Osteoblast (primary cell): ENCODE measurements at regions not wholly inside any gene's neighbourhood (a gene's known extent, or its start where the extent isn't known, plus 50 kb on each side); places are given as distances from the start of the nearest gene placed in this dataset.
A peak's percentile ranks its signal among the peaks of the same experiment; 100 is the strongest.
"Not testable (repeated sequence)": the region's sequence is repeated elsewhere in the genome, so short reads cannot be mapped to it uniquely, and the experiment has no call there.

Experiments used
- DNase-seq: peaks from one replicate; pipeline ENCODE4 v3.0.0; 2011; ENCODE audit warnings: low spot score, mixed read lengths; ENCODE audit not compliant: insufficient read length; ENCODE audit errors: missing footprints
- H2AFZ ChIP-seq: 2 replicates; pipeline ENCODE4 v1.6.0; 2011; ENCODE audit warnings: mild to moderate bottlenecking, low read length
- H3K27ac ChIP-seq: 2 replicates; pipeline ENCODE4 v1.5.1; 2011; ENCODE audit warnings: mild to moderate bottlenecking, low read depth, low read length, moderate library complexity
- H3K27me3 ChIP-seq: 2 replicates; pipeline ENCODE4 v1.6.0; 2012; ENCODE audit warnings: mild to moderate bottlenecking, control low read depth, inconsistent platforms, low read length, moderate library complexity; ENCODE audit not compliant: insufficient read depth
- H3K36me3 ChIP-seq: 2 replicates; pipeline ENCODE4 v1.5.1; 2011; ENCODE audit warnings: mild to moderate bottlenecking, low read length, control low read depth, moderate library complexity; ENCODE audit not compliant: insufficient read depth
- H3K4me1 ChIP-seq: 2 replicates; pipeline ENCODE4 v1.5.1; 2011; ENCODE audit warnings: mild to moderate bottlenecking, low read length, control low read depth, moderate library complexity; ENCODE audit not compliant: insufficient read depth
- H3K4me2 ChIP-seq: 2 replicates; pipeline ENCODE4 v1.6.0; 2011; ENCODE audit warnings: mild to moderate bottlenecking, low read length; ENCODE audit not compliant: insufficient read depth
- H3K4me3 ChIP-seq: fragments of 200-600 bp; sonication (generic); 3 replicates; pipeline ENCODE4 v1.5.1; 2012; ENCODE audit warnings: mild to moderate bottlenecking, low read length, inconsistent platforms; ENCODE audit not compliant: insufficient read depth
- H3K79me2 ChIP-seq: 2 replicates; pipeline ENCODE4 v1.6.0; 2012; ENCODE audit warnings: mild to moderate bottlenecking, low read length, control low read depth, inconsistent platforms; ENCODE audit not compliant: insufficient read depth
- H3K9me3 ChIP-seq: 2 replicates; pipeline ENCODE4 v1.5.1; 2011; ENCODE audit warnings: low read depth, low read length, control low read depth
- H4K20me1 ChIP-seq: 2 replicates; pipeline ENCODE4 v1.6.0; 2012; ENCODE audit warnings: mild to moderate bottlenecking, low read length, control low read depth; ENCODE audit not compliant: insufficient read depth
- TF ChIP-seq, protein P1 (sequence below): IDR thresholded peaks from 2 replicates; pipeline ENCODE4 v1.5.1; 2011; ENCODE audit warnings: mild to moderate bottlenecking, low read depth, low read length, moderate library complexity; ENCODE audit errors: extremely low read depth

- H3K79me2 ChIP-seq, H3K27ac ChIP-seq, H3K4me1 ChIP-seq, DNase-seq, H3K27me3 ChIP-seq, H3K36me3 ChIP-seq, H2AFZ ChIP-seq, H3K9me3 ChIP-seq, H3K4me3 ChIP-seq, H4K20me1 ChIP-seq, H3K4me2 ChIP-seq: not testable (repeated sequence)
Observed at GRCh38 chr14:105684597-105684996, 158.2 kb downstream of the TMEM121 start.

GRCh38 chr14:105685003-105685402, 158.6 kb downstream of the TMEM121 start:
- Histone ChIP-seq H3K79me2 (no peaks in the 10 kb centered on the region), H4K20me1 (no peaks in the 10 kb centered on the region), H3K4me3 (no peak overlapping the region), H3K27me3 (no peaks in the 10 kb centered on the region), H3K36me3 (no peaks in the 10 kb centered on the region), H3K4me2 (no peak overlapping the region), H3K9me3 (no peaks in the 10 kb centered on the region), H2AFZ (no peak overlapping the region), H3K4me1 (no peaks in the 10 kb centered on the region), H3K27ac (no peak overlapping the region)
- TF ChIP-seq, protein P1, sequence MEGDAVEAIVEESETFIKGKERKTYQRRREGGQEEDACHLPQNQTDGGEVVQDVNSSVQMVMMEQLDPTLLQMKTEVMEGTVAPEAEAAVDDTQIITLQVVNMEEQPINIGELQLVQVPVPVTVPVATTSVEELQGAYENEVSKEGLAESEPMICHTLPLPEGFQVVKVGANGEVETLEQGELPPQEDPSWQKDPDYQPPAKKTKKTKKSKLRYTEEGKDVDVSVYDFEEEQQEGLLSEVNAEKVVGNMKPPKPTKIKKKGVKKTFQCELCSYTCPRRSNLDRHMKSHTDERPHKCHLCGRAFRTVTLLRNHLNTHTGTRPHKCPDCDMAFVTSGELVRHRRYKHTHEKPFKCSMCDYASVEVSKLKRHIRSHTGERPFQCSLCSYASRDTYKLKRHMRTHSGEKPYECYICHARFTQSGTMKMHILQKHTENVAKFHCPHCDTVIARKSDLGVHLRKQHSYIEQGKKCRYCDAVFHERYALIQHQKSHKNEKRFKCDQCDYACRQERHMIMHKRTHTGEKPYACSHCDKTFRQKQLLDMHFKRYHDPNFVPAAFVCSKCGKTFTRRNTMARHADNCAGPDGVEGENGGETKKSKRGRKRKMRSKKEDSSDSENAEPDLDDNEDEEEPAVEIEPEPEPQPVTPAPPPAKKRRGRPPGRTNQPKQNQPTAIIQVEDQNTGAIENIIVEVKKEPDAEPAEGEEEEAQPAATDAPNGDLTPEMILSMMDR: no peak
- no peak for DNase-seq

DNA sequence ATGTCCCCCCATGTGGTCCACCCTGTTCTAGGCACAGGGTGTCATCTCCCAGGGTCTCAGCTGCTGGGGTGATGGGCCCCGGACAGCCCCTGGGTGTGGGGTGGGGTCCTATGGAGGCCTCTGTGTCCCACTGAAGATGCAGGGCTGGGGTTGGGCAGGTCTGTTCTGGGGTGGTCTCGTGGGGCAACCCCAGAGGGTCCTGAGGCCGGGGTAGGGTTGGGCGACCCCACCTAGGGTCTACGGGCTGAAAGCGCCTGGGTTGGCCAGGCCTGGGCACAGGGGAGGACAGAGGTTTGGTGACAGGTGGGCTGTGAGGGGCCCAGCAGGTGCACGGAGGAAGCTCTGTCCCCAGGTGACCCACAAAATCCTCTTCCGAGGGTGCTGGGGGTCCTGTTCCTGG, 159.2 kb downstream of the TMEM121 start:
- H3K4me3 ChIP-seq, H3K4me1 ChIP-seq, H3K36me3 ChIP-seq, H3K4me2 ChIP-seq, DNase-seq, H4K20me1 ChIP-seq, H3K27ac ChIP-seq, H3K79me2 ChIP-seq, H3K9me3 ChIP-seq, H3K27me3 ChIP-seq, H2AFZ ChIP-seq: not testable (repeated sequence)

GRCh38 chr14:105686050-105686449, 159.7 kb downstream of the TMEM121 start:
- not testable (repeated sequence) for H3K4me3 ChIP-seq, DNase-seq, H3K79me2 ChIP-seq, H3K27me3 ChIP-seq, H2AFZ ChIP-seq, H4K20me1 ChIP-seq, H3K4me2 ChIP-seq, H3K36me3 ChIP-seq, H3K27ac ChIP-seq, H3K4me1 ChIP-seq, H3K9me3 ChIP-seq

GRCh38 chr14:105686462-105687170, 160.2 kb downstream of the TMEM121 start:
- H3K4me1 ChIP-seq, H3K79me2 ChIP-seq, H3K27ac ChIP-seq, H3K4me2 ChIP-seq, H3K4me3 ChIP-seq, H4K20me1 ChIP-seq, H3K9me3 ChIP-seq, H3K36me3 ChIP-seq, DNase-seq, H2AFZ ChIP-seq, H3K27me3 ChIP-seq: not testable (repeated sequence)

GRCh38 chr14:105687171-105688022, 161.0 kb downstream of the TMEM121 start:
- H3K4me3 ChIP-seq, H3K9me3 ChIP-seq, H3K36me3 ChIP-seq, H2AFZ ChIP-seq, H3K4me1 ChIP-seq, H3K27me3 ChIP-seq, H3K4me2 ChIP-seq, DNase-seq, H3K79me2 ChIP-seq, H3K27ac ChIP-seq, H4K20me1 ChIP-seq: not testable (repeated sequence)

DNA sequence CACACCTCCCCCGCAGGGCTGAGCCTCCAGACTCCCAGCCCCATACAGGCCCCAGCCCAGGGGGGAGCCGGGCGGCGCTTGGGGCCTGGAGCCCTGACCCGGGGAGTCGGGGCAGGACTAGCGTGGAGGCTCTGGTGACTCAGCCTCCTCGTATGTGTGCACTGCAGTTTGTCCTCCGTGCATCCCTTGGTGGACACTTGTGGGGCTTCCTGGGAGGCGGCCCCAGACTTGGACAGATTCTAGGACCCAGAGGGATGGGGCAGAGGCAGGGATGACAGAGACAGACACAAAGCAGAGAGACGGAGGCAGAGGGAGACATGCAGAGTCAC, 161.6 kb downstream of the TMEM121 start:
- H3K9me3 ChIP-seq, H2AFZ ChIP-seq, H3K27me3 ChIP-seq, H3K36me3 ChIP-seq, H3K27ac ChIP-seq, H3K4me2 ChIP-seq, H3K4me1 ChIP-seq, H3K79me2 ChIP-seq, DNase-seq, H3K4me3 ChIP-seq, H4K20me1 ChIP-seq: not testable (repeated sequence)

GRCh38 chr14:105688664-105689221, 162.4 kb downstream of the TMEM121 start:
- H3K27me3 ChIP-seq, H3K4me2 ChIP-seq, H3K4me1 ChIP-seq, H3K36me3 ChIP-seq, H3K4me3 ChIP-seq, H2AFZ ChIP-seq, H3K79me2 ChIP-seq, H3K27ac ChIP-seq, H4K20me1 ChIP-seq, H3K9me3 ChIP-seq: not testable (repeated sequence)
- peak; percentile 58 for DNase-seq
